IMR-90 (cell line): ENCODE measurements at regions not wholly inside any gene's neighbourhood (a gene's known extent, or its start where the extent isn't known, plus 50 kb on each side); places are given as distances from the start of the nearest gene placed in this dataset.

ENCODE experiments used
- BHLHE40 ChIP-seq: fragments of 150-350 bp; IDR thresholded peaks from 2 replicates; pipeline ENCODE4 v1.6.1; 2016; ENCODE audit warnings: mild to moderate bottlenecking, low read depth, low read length
- CEBPB ChIP-seq: IDR thresholded peaks from 2 replicates; pipeline ENCODE4 v1.6.1; 2012; ENCODE audit warnings: low read depth, low read length, improper control_type of control experiment
- CTCF ChIP-seq: conservative IDR thresholded peaks from 2 replicates; pipeline ENCODE4 v1.5.1; 2012; ENCODE audit warnings: mild to moderate bottlenecking, low read depth, low read length, improper control_type of control experiment
- MAFK ChIP-seq: IDR thresholded peaks from 2 replicates; pipeline ENCODE4 v1.6.1; 2012; ENCODE audit warnings: low read depth, low read length, improper control_type of control experiment
- MAZ ChIP-seq: IDR thresholded peaks from 2 replicates; pipeline ENCODE4 v1.6.1; 2012; ENCODE audit warnings: low read depth, mild to moderate bottlenecking, low read length, improper control_type of control experiment, moderate library complexity, borderline replicate concordance
- MXI1 ChIP-seq: IDR thresholded peaks from 2 replicates; pipeline ENCODE4 v1.6.1; 2012; ENCODE audit warnings: low read depth, mild to moderate bottlenecking, low read length, moderate library complexity, borderline replicate concordance
- NFE2L2 ChIP-seq: fragments of 150-350 bp; IDR thresholded peaks from 2 replicates; pipeline ENCODE4 v1.6.1; 2016; ENCODE audit warnings: low read depth, mild to moderate bottlenecking, low read length
- POLR2A ChIP-seq: IDR thresholded peaks from 2 replicates; pipeline ENCODE4 v1.6.1; 2012; ENCODE audit warnings: mild to moderate bottlenecking, low read depth, low read length
- RCOR1 ChIP-seq: IDR thresholded peaks from 2 replicates; pipeline ENCODE4 v1.6.1; 2012; ENCODE audit warnings: mild to moderate bottlenecking, low read length, improper control_type of control experiment; ENCODE audit not compliant: insufficient replicate concordance
- RFX5 ChIP-seq: IDR thresholded peaks from 2 replicates; pipeline ENCODE4 v1.8.0; 2012; ENCODE audit warnings: low read depth, mild to moderate bottlenecking, low read length, moderate library complexity
- USF2 ChIP-seq: fragments of 150-350 bp; IDR thresholded peaks from 2 replicates; pipeline ENCODE4 v1.6.1; 2017; ENCODE audit warnings: mild to moderate bottlenecking, antibody characterized with exemption, low read length, low read depth

DNA sequence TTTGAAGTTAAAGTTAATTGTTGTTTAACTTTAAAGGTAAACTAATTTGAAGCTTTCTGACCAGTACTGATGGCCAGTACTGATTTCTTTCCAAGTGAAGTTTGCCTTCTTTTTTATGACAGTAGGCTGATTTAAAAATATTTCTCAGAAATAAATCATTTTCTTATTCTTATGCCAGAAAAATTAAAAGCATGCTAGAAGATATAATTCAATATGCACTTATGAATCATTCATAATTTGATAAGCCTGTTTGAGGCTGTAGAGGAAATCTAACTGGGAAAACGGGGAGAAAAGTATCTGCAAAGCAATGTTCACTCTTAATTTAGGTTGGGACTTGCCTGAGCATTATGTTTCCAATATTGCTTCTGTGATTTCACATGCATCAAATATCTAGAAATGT is 1112.0 kb upstream of the INTU start:
- no peak for TF ChIP-seq CTCF
- TF ChIP-seq RCOR1: no peak
- TF ChIP-seq RFX5: no peak
- no peak for TF ChIP-seq BHLHE40
- TF ChIP-seq POLR2A: no peak
- TF ChIP-seq NFE2L2: no peak
- TF ChIP-seq USF2: no peak
- no peak for TF ChIP-seq MXI1
- TF ChIP-seq CEBPB: no peak
- no peak for TF ChIP-seq MAFK
- no peak for TF ChIP-seq MAZ
